ENCODE measurements at regions not wholly inside any gene's neighbourhood (a gene's known extent, or its start where the extent isn't known, plus 50 kb on each side); places are given as distances from the start of the nearest gene placed in this dataset.
"Not testable (repeated sequence)": the region's sequence is repeated elsewhere in the genome, so short reads cannot be mapped to it uniquely, and the experiment has no call there.

DNA sequence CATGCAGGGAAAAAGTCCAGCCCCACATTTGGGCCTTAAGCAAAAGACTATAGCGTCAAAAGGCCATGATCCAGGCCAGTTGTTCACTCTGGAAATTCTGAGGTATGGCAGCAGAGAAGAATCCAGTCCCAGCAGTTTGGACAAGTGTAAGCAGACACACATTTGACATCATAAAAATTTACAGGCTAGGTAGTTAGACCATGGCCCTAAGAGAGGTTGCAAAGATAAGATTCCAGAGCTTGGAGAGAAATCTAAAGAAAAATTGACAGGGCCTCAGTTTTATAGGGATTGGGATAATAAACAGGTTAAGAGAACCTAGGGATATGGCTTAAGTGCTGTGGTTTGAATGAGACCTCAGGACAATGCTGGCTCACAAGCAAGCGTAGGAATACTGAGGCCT lies 884.4 kb upstream of the SORCS1 start:
- no peaks in the 10 kb centered on the region for H3K36me3 ChIP-seq (ENCODE audit: control insufficient read depth, insufficient read depth, low read length, severe bottlenecking)
- no peaks in the 10 kb centered on the region for H3K27me3 ChIP-seq (replicated peaks; ENCODE audit: control insufficient read depth, insufficient read depth, low read length)
- H3K9me3 ChIP-seq (ENCODE audit: control insufficient read depth, low read length) = no peaks in the 10 kb centered on the region
- no peak overlapping the region for H3K9ac ChIP-seq (ENCODE audit: low read length)
- no peak for DNase-seq (ENCODE audit: low read depth)
- H3K4me3 ChIP-seq (ENCODE audit: low read length) = no peak overlapping the region
- no peaks in the 10 kb centered on the region for H3K4me1 ChIP-seq (ENCODE audit: control insufficient read depth, insufficient read depth, low read length)

DNA sequence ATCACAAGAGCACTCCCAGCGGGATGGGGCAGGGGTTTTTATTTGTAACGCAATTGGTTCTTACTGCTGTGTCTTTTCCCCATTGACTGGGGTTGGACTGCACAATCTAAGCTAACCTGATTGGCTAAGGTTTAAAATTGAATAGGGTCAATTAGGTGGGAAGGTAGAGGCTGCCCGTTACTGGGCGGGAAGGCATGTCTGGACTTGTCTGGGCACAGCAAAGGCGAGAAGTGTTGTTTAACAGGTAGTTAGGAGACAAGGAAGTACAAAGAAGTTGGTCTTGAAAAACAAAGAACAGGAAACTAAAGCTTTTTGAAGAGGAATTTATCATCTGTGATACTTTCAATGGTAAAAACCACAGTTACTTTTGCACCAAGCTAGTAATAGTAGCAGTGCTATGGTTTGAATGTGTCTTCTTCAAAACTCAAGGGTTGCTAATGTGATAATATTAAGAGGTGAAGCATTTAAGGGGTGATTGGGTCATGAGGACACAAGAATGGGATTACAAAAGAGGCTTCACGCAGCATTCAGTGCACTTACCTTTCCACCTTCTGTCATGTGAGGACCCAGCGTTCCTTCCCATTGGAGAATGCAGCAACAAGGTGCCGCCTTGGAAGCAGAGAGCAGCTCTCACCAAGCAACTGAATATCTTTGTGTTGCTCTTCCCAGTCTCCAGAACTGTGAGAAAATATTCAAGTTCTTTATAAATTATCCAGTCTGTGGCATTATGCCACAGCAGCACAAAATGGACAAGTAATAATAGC lies 875.5 kb upstream of the SORCS1 start:
- no peaks in the 10 kb centered on the region for H3K36me3 ChIP-seq (ENCODE audit: control insufficient read depth, insufficient read depth, low read length, severe bottlenecking)
- no peaks in the 10 kb centered on the region for H3K27me3 ChIP-seq (replicated peaks; ENCODE audit: control insufficient read depth, insufficient read depth, low read length)
- no peak overlapping the region for H3K4me3 ChIP-seq (ENCODE audit: low read length)
- H3K4me1 ChIP-seq (ENCODE audit: control insufficient read depth, insufficient read depth, low read length) = no peaks in the 10 kb centered on the region
- no peak for DNase-seq (ENCODE audit: low read depth)
- H3K9me3 ChIP-seq (ENCODE audit: control insufficient read depth, low read length) = peaks cover 5% of the 10 kb centered on the region
- H3K9ac ChIP-seq (ENCODE audit: low read length) = no peak overlapping the region

- no peak for DNase-seq (ENCODE audit: low read depth)
Observed at GRCh38 chr10:108037061-108037460, 872.6 kb upstream of the SORCS1 start.

DNA sequence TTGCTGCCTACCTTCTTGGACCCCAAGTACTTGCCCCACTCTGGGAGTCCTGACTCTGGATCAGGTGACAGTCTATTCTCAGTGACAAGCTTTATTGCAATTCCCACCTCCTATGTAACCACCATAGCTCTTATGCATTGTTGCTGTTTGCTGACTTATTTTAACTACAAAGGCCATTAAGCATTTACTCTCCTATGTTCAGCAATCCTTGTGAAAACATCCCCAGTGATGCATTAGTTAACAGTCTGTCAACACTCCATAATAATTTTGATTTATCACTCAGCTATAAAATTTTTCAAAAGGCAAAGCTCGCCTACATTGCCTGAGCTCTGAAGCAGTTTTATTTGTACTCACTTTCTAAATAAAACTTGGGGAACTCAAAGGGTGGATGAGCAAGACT lies 871.8 kb upstream of the SORCS1 start:
- Histone ChIP-seq H3K4me3 (ENCODE audit: low read length) (no peak overlapping the region), H3K9me3 (ENCODE audit: control insufficient read depth, low read length) (peaks cover 5% of the 10 kb centered on the region), H3K4me1 (ENCODE audit: control insufficient read depth, insufficient read depth, low read length) (no peaks in the 10 kb centered on the region), H3K27me3 (replicated peaks; ENCODE audit: control insufficient read depth, insufficient read depth, low read length) (no peaks in the 10 kb centered on the region), H3K9ac (ENCODE audit: low read length) (no peak overlapping the region), H3K36me3 (ENCODE audit: control insufficient read depth, insufficient read depth, low read length, severe bottlenecking) (no peaks in the 10 kb centered on the region)
- DNase-seq (ENCODE audit: low read depth) = no peak

More at GRCh38 chr10:108037061-108037460, 872.6 kb upstream of the SORCS1 start:
- Histone ChIP-seq H3K9me3 (ENCODE audit: control insufficient read depth, low read length) (peaks cover 5% of the 10 kb centered on the region), H3K4me1 (ENCODE audit: control insufficient read depth, insufficient read depth, low read length) (no peaks in the 10 kb centered on the region), H3K4me3 (ENCODE audit: low read length) (no peak overlapping the region), H3K27me3 (replicated peaks; ENCODE audit: control insufficient read depth, insufficient read depth, low read length) (no peaks in the 10 kb centered on the region), H3K9ac (ENCODE audit: low read length) (no peak overlapping the region), H3K36me3 (ENCODE audit: control insufficient read depth, insufficient read depth, low read length, severe bottlenecking) (no peaks in the 10 kb centered on the region)

DNA sequence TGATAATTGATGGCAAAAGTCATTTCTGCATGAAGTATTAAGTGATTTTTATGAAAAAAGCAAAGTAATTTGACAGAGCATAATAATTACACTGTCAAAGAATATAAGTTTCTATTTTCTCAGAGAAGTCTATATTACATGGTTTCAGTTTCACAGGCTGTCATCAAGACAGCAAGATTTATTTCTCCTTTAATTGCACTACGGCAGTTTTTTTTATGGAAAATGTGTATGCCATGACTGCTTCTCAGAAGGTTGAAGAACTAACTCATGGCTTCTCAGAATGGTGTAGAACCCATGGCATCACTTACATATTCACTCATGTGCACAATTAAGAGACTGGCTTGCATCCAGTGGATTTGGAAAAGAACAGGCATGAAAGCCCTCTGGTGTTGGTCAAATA lies 870.3 kb upstream of the SORCS1 start:
- Histone ChIP-seq H3K9ac (ENCODE audit: low read length) (no peak overlapping the region), H3K4me1 (ENCODE audit: control insufficient read depth, insufficient read depth, low read length) (no peaks in the 10 kb centered on the region), H3K27me3 (replicated peaks; ENCODE audit: control insufficient read depth, insufficient read depth, low read length) (no peaks in the 10 kb centered on the region), H3K4me3 (ENCODE audit: low read length) (no peak overlapping the region), H3K9me3 (ENCODE audit: control insufficient read depth, low read length) (peaks cover 5% of the 10 kb centered on the region), H3K36me3 (ENCODE audit: control insufficient read depth, insufficient read depth, low read length, severe bottlenecking) (no peaks in the 10 kb centered on the region)
- no peak for DNase-seq (ENCODE audit: low read depth)

DNA sequence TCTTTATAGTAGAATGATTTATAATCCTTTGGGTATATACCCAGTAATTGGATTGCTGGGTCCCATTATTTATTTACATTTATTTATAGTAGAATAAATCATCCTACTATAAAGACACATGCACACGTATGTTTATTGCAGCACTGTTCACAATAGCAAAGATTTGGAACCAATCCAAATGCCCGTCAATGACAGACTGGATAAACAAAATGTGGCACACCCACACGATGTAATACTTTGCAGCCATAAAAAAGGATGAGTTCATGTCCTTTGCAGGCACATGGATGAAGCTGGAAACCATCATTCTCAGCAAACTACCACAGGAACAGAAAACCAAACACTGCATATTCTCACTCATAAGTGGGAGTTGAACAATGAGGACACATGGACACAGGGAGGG lies 869.0 kb upstream of the SORCS1 start:
- DNase-seq (ENCODE audit: low read depth) = not testable (repeated sequence)

GRCh38 chr10:108031505-108031904 lies 867.0 kb upstream of the SORCS1 start:
- Histone ChIP-seq H3K9ac (ENCODE audit: low read length) (no peak overlapping the region), H3K4me3 (ENCODE audit: low read length) (no peak overlapping the region), H3K27me3 (replicated peaks; ENCODE audit: control insufficient read depth, insufficient read depth, low read length) (no peaks in the 10 kb centered on the region), H3K4me1 (ENCODE audit: control insufficient read depth, insufficient read depth, low read length) (no peaks in the 10 kb centered on the region), H3K36me3 (ENCODE audit: control insufficient read depth, insufficient read depth, low read length, severe bottlenecking) (no peaks in the 10 kb centered on the region), H3K9me3 (ENCODE audit: control insufficient read depth, low read length) (no peaks in the 10 kb centered on the region)
- no peak for DNase-seq (ENCODE audit: low read depth)

More for the DNA sequence above, 869.0 kb upstream of the SORCS1 start:
- not testable (repeated sequence) for H3K4me3 ChIP-seq (ENCODE audit: low read length); H3K9ac ChIP-seq (ENCODE audit: low read length); H3K36me3 ChIP-seq (ENCODE audit: control insufficient read depth, insufficient read depth, low read length, severe bottlenecking); H3K4me1 ChIP-seq (ENCODE audit: control insufficient read depth, insufficient read depth, low read length); H3K9me3 ChIP-seq (ENCODE audit: control insufficient read depth, low read length); H3K27me3 ChIP-seq (replicated peaks; ENCODE audit: control insufficient read depth, insufficient read depth, low read length)

- Histone ChIP-seq H3K4me3 (ENCODE audit: low read length) (no peak overlapping the region), H3K9me3 (ENCODE audit: control insufficient read depth, low read length) (peaks cover 10% of the 10 kb centered on the region), H3K9ac (ENCODE audit: low read length) (no peak overlapping the region), H3K27me3 (replicated peaks; ENCODE audit: control insufficient read depth, insufficient read depth, low read length) (no peaks in the 10 kb centered on the region), H3K36me3 (ENCODE audit: control insufficient read depth, insufficient read depth, low read length, severe bottlenecking) (no peaks in the 10 kb centered on the region), H3K4me1 (ENCODE audit: control insufficient read depth, insufficient read depth, low read length) (no peaks in the 10 kb centered on the region)
- DNase-seq (ENCODE audit: low read depth) = no peak
Observed at GRCh38 chr10:108014902-108015177, 850.3 kb upstream of the SORCS1 start.

GRCh38 chr10:108014145-108014901 lies 849.8 kb upstream of the SORCS1 start:
- Histone ChIP-seq H3K4me3 (ENCODE audit: low read length) (no peak overlapping the region), H3K9me3 (ENCODE audit: control insufficient read depth, low read length) (peaks cover 10% of the 10 kb centered on the region), H3K4me1 (ENCODE audit: control insufficient read depth, insufficient read depth, low read length) (no peaks in the 10 kb centered on the region), H3K27me3 (replicated peaks; ENCODE audit: control insufficient read depth, insufficient read depth, low read length) (no peaks in the 10 kb centered on the region), H3K9ac (ENCODE audit: low read length) (no peak overlapping the region), H3K36me3 (ENCODE audit: control insufficient read depth, insufficient read depth, low read length, severe bottlenecking) (no peaks in the 10 kb centered on the region)
- DNase-seq (ENCODE audit: low read depth) = no peak

DNA sequence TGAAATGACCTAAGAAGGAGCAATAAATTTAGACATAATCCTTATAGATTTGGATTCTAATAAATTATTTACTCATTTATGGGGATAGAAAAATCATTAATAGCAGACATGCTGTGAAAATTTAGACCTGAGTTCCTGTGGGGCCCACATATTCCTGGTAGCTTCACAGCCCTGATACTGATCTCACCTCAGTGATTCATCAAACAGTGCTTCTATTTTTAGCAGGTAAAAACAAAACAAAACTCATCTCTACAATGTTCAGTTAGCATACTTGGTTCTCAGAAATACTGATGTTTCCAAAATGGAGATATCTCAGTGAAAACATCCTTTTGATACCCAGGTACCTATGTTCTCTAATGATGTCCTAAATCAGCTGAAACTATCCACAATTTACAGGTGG lies 841.1 kb upstream of the SORCS1 start:
- DNase-seq (ENCODE audit: low read depth) = no peak
- H3K9ac ChIP-seq (ENCODE audit: low read length) = no peak overlapping the region

GRCh38 chr10:108003576-108003975 lies 839.1 kb upstream of the SORCS1 start:
- Histone ChIP-seq H3K4me3 (ENCODE audit: low read length) (no peak overlapping the region), H3K4me1 (ENCODE audit: control insufficient read depth, insufficient read depth, low read length) (no peaks in the 10 kb centered on the region), H3K9ac (ENCODE audit: low read length) (no peak overlapping the region), H3K27me3 (replicated peaks; ENCODE audit: control insufficient read depth, insufficient read depth, low read length) (no peaks in the 10 kb centered on the region), H3K9me3 (ENCODE audit: control insufficient read depth, low read length) (peaks cover 2% of the 10 kb centered on the region), H3K36me3 (ENCODE audit: control insufficient read depth, insufficient read depth, low read length, severe bottlenecking) (no peaks in the 10 kb centered on the region)
- DNase-seq (ENCODE audit: low read depth) = no peak

More for the DNA sequence above, 841.1 kb upstream of the SORCS1 start:
- Histone ChIP-seq H3K36me3 (ENCODE audit: control insufficient read depth, insufficient read depth, low read length, severe bottlenecking) (no peaks in the 10 kb centered on the region), H3K4me1 (ENCODE audit: control insufficient read depth, insufficient read depth, low read length) (no peaks in the 10 kb centered on the region), H3K9me3 (ENCODE audit: control insufficient read depth, low read length) (peaks cover 2% of the 10 kb centered on the region), H3K27me3 (replicated peaks; ENCODE audit: control insufficient read depth, insufficient read depth, low read length) (no peaks in the 10 kb centered on the region), H3K4me3 (ENCODE audit: low read length) (no peak overlapping the region)

Measured in adipocyte (in vitro differentiated cells).